Osteoblast (primary cell): ENCODE measurements at regions not wholly inside any gene's neighbourhood (a gene's known extent, or its start where the extent isn't known, plus 50 kb on each side); places are given as distances from the start of the nearest gene placed in this dataset.
A peak's percentile ranks its signal among the peaks of the same experiment; 100 is the strongest.

Experiments used
- DNase-seq: peaks from one replicate; pipeline ENCODE4 v3.0.0; 2011; ENCODE audit warnings: low spot score, mixed read lengths; ENCODE audit not compliant: insufficient read length; ENCODE audit errors: missing footprints
- H2AFZ ChIP-seq: 2 replicates; pipeline ENCODE4 v1.6.0; 2011; ENCODE audit warnings: mild to moderate bottlenecking, low read length
- H3K27ac ChIP-seq: 2 replicates; pipeline ENCODE4 v1.5.1; 2011; ENCODE audit warnings: mild to moderate bottlenecking, low read depth, low read length, moderate library complexity
- H3K27me3 ChIP-seq: 2 replicates; pipeline ENCODE4 v1.6.0; 2012; ENCODE audit warnings: mild to moderate bottlenecking, control low read depth, inconsistent platforms, low read length, moderate library complexity; ENCODE audit not compliant: insufficient read depth
- H3K36me3 ChIP-seq: 2 replicates; pipeline ENCODE4 v1.5.1; 2011; ENCODE audit warnings: mild to moderate bottlenecking, low read length, control low read depth, moderate library complexity; ENCODE audit not compliant: insufficient read depth
- H3K4me1 ChIP-seq: 2 replicates; pipeline ENCODE4 v1.5.1; 2011; ENCODE audit warnings: mild to moderate bottlenecking, low read length, control low read depth, moderate library complexity; ENCODE audit not compliant: insufficient read depth
- H3K4me2 ChIP-seq: 2 replicates; pipeline ENCODE4 v1.6.0; 2011; ENCODE audit warnings: mild to moderate bottlenecking, low read length; ENCODE audit not compliant: insufficient read depth
- H3K4me3 ChIP-seq: fragments of 200-600 bp; sonication (generic); 3 replicates; pipeline ENCODE4 v1.5.1; 2012; ENCODE audit warnings: mild to moderate bottlenecking, low read length, inconsistent platforms; ENCODE audit not compliant: insufficient read depth
- H3K79me2 ChIP-seq: 2 replicates; pipeline ENCODE4 v1.6.0; 2012; ENCODE audit warnings: mild to moderate bottlenecking, low read length, control low read depth, inconsistent platforms; ENCODE audit not compliant: insufficient read depth
- H3K9me3 ChIP-seq: 2 replicates; pipeline ENCODE4 v1.5.1; 2011; ENCODE audit warnings: low read depth, low read length, control low read depth
- H4K20me1 ChIP-seq: 2 replicates; pipeline ENCODE4 v1.6.0; 2012; ENCODE audit warnings: mild to moderate bottlenecking, low read length, control low read depth; ENCODE audit not compliant: insufficient read depth
- TF ChIP-seq, protein P1 (sequence below): IDR thresholded peaks from 2 replicates; pipeline ENCODE4 v1.5.1; 2011; ENCODE audit warnings: mild to moderate bottlenecking, low read depth, low read length, moderate library complexity; ENCODE audit errors: extremely low read depth

GRCh38 chr4:53709693-53710092 is 118.4 kb upstream of the LNX1 start:
- no peak overlapping the region for H3K4me2 ChIP-seq
- no peak overlapping the region for H2AFZ ChIP-seq
- no peak overlapping the region for H3K4me3 ChIP-seq
- no peaks in the 10 kb centered on the region for H3K27me3 ChIP-seq
- no peak overlapping the region for H3K27ac ChIP-seq
- TF ChIP-seq, protein P1, sequence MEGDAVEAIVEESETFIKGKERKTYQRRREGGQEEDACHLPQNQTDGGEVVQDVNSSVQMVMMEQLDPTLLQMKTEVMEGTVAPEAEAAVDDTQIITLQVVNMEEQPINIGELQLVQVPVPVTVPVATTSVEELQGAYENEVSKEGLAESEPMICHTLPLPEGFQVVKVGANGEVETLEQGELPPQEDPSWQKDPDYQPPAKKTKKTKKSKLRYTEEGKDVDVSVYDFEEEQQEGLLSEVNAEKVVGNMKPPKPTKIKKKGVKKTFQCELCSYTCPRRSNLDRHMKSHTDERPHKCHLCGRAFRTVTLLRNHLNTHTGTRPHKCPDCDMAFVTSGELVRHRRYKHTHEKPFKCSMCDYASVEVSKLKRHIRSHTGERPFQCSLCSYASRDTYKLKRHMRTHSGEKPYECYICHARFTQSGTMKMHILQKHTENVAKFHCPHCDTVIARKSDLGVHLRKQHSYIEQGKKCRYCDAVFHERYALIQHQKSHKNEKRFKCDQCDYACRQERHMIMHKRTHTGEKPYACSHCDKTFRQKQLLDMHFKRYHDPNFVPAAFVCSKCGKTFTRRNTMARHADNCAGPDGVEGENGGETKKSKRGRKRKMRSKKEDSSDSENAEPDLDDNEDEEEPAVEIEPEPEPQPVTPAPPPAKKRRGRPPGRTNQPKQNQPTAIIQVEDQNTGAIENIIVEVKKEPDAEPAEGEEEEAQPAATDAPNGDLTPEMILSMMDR, result peak; percentile 45
- H3K9me3 ChIP-seq, result no peaks in the 10 kb centered on the region
- no peaks in the 10 kb centered on the region for H3K36me3 ChIP-seq
- H3K4me1 ChIP-seq, result peaks cover 48% of the 10 kb centered on the region
- H3K79me2 ChIP-seq, result no peaks in the 10 kb centered on the region
- no peak for DNase-seq
- H4K20me1 ChIP-seq, result no peaks in the 10 kb centered on the region

- TF ChIP-seq, protein P1, result no peak
- peaks cover 40% of the 10 kb centered on the region for H3K4me1 ChIP-seq
- H3K36me3 ChIP-seq, result no peaks in the 10 kb centered on the region
- H3K4me3 ChIP-seq, result no peak overlapping the region
- no peaks in the 10 kb centered on the region for H3K9me3 ChIP-seq
- H3K79me2 ChIP-seq, result no peaks in the 10 kb centered on the region
- no peak overlapping the region for H3K27ac ChIP-seq
- no peaks in the 10 kb centered on the region for H3K27me3 ChIP-seq
- no peak for DNase-seq
- H2AFZ ChIP-seq, result no peak overlapping the region
- H4K20me1 ChIP-seq, result no peaks in the 10 kb centered on the region
- H3K4me2 ChIP-seq, result no peak overlapping the region
Observed at GRCh38 chr4:53707491-53707890, 116.2 kb upstream of the LNX1 start.

DNA sequence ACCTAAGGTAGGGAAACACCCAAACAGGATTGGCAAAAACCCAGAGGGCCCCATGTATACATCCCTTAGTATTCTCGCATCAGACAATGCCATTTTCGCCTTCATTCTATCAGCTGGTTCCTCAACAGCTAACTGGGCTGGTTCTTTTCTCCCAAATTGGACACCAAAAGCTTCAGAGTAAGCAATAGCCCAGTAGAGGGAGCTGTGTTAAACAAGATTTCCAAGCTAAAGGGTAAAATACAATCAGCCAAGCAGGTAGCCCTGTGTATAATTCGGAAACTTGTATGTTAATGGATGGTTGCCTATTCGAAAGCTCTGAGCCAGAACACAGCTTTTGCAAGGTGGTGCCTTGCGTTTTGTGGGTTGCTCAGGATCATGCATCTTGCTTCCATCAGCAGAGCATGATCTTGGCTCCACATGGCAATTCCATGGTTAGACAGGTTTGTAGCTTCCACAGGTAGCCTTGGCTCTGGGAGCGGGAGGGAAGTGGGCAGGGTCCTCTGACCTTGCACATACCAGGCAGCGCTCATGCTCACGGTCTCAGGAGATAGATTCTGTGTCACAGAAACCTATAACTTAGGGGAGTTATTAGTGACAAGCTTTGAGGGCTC is 115.2 kb upstream of the LNX1 start:
- H3K4me1 ChIP-seq, result peaks cover 36% of the 10 kb centered on the region
- H3K4me2 ChIP-seq, result no peak overlapping the region
- no peaks in the 10 kb centered on the region for H3K79me2 ChIP-seq
- no peaks in the 10 kb centered on the region for H3K36me3 ChIP-seq
- no peaks in the 10 kb centered on the region for H3K9me3 ChIP-seq
- TF ChIP-seq, protein P1, result peak; percentile 88
- no peak overlapping the region for H3K27ac ChIP-seq
- H3K4me3 ChIP-seq, result no peak overlapping the region
- H4K20me1 ChIP-seq, result no peaks in the 10 kb centered on the region
- H2AFZ ChIP-seq, result peak overlapping the region; percentile 5
- no peaks in the 10 kb centered on the region for H3K27me3 ChIP-seq
- DNase-seq, result peak; percentile 10

DNA sequence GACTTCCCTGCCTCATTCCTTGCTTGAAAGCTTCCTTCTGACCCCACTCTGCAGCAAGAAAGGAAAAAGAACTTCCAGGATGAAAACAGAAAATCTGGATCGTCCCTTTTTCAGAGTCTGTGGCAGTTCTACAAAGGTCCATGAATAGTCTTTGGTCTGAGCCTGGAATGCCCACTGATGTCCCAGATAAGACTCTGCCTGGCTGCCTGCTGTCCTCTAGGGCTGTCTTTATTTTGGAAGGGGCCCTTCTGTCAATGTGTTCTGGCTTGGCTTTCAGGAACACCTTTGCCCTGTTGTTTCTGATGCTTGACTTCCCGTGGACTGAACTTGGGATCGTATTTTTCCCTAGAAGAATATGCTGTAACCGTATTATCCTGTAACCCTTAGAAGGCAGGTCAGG is 114.7 kb upstream of the LNX1 start:
- Histone ChIP-seq H3K4me1 (peaks cover 32% of the 10 kb centered on the region), H3K4me2 (no peak overlapping the region), H3K27ac (no peak overlapping the region), H3K27me3 (no peaks in the 10 kb centered on the region), H3K79me2 (no peaks in the 10 kb centered on the region), H3K9me3 (no peaks in the 10 kb centered on the region), H2AFZ (peak overlapping the region; percentile 5), H3K36me3 (no peaks in the 10 kb centered on the region), H3K4me3 (no peak overlapping the region), H4K20me1 (no peaks in the 10 kb centered on the region)
- TF ChIP-seq, protein P1, result no peak
- no peak for DNase-seq
